ENCODE measurements at regions not wholly inside any gene's neighbourhood (a gene's known extent, or its start where the extent isn't known, plus 50 kb on each side); places are given as distances from the start of the nearest gene placed in this dataset.

DNA sequence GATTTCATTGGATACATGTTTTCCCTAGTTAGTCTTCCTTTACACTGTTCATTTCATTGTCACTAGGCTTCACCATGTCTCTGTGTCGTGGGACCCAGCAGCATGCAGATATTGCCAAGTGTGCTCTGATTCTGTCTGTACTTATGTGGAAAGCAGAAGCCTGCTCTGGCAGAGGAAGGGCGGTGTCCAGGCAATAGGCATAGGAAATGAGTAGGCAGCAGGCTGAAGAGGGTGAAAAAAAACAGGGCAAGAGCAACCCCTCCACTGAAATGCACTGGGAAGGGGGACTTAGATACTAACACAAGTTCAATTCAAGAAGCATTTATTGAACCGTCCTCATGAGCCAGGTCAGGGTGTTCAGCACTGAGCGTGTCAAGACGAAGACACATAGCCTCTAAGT, 85.2 kb upstream of the VAV3 start:
- DNase-seq = no peak

DNA sequence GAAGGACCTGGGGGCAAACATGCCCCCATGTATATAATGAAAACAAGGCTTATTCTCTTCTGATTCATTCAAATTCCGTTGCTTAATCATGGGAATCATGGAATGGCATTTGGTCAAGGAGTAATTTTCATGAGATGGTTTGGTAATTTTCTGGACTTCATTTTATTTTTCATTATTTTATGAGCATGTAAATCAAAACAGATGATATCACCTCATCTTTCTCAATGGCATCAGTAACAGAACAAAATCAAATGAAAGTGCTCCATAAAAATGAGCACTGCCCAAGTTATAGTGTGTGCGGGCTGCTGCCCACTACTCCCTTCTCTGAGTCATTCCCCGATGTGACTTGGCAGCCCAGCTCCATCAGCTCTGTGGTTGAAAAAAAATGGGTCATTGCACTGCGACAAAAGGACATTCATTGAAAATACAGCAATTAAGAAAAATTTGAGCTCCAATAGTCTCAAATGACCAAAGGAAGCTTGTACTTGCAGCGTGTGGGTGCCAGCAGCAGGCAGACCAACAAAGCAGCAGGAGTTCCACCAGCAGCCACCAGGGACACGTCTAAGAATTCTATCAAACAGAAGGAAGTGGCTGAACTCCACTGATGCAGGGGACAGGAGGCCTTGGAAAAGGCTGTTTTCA, 84.3 kb upstream of the VAV3 start:
- no peak for DNase-seq

- DNase-seq = no peak
Measured at GRCh38 chr1:108048301-108049177, 83.6 kb upstream of the VAV3 start.

DNA sequence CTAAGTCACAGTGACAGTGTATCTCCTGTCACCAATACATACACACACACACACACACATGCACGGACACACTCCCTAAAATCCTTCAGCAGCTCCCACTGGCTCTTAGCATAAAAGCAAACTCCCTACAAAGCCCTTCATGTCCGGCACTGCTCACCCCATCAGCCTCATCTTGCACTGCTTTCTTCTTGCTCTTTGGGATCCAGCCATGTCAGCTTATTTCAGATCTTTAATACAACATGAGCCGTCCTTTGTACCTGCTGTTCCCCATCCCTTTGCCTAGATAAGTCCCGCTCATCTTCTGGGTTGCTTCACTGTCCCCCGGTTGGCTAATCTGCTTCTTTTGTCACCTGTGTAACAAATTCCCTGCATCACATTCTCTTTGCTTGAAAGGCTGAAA, 82.1 kb upstream of the VAV3 start:
- no peak for DNase-seq

- DNase-seq = no peak
Measured at GRCh38 chr1:108046026-108046425, 81.0 kb upstream of the VAV3 start.

DNA sequence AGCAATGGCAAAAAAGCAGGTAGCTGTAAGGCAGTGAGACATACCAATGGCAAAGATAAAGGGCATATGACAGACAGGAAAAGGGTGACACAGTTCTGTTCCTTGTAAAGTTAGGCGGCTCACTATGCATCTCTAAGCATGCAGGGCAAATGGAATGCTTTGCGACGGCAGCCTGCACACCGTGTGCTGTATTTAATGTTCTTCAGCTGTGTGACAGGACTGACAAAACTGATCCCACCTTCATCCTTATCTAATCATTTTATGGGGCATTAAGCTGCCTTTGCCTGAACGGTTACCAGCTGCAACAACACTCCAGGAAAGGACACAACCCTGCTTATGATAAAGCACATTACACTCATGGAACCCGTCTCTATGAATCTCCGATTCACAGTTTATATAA, 80.5 kb upstream of the VAV3 start:
- DNase-seq = no peak

- DNase-seq = no peak
Measured at GRCh38 chr1:108044318-108044717, 79.3 kb upstream of the VAV3 start.

GRCh38 chr1:108043707-108044106, 78.7 kb upstream of the VAV3 start:
- no peak for DNase-seq

- no peak for DNase-seq
Measured at GRCh38 chr1:108042610-108043009, 77.6 kb upstream of the VAV3 start.

- no peak for DNase-seq
Measured at GRCh38 chr1:108041360-108042142, 76.6 kb upstream of the VAV3 start.

GRCh38 chr1:108038653-108039236, 73.8 kb upstream of the VAV3 start:
- DNase-seq = no peak

GRCh38 chr1:108036796-108037562, 72.0 kb upstream of the VAV3 start:
- no peak for DNase-seq

DNA sequence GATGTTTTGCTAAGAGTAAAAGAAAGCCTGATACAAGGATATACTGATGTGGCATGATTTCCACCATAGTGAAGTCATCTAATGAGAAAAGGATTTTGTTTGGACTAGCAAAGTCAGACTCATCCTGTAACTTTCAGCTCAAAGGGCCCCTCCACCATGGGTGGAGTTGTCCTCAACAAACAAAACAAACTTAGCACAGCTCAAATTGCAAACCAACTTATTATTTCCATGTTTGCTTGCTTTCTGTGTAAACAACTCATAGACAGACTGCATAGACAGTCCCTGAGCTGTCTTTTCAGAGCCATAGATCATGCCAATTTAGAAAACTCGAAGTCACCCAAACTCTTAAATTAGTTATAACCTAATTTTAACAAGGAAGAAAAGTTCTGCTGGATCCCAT, 69.4 kb upstream of the VAV3 start:
- no peak for DNase-seq

DNA sequence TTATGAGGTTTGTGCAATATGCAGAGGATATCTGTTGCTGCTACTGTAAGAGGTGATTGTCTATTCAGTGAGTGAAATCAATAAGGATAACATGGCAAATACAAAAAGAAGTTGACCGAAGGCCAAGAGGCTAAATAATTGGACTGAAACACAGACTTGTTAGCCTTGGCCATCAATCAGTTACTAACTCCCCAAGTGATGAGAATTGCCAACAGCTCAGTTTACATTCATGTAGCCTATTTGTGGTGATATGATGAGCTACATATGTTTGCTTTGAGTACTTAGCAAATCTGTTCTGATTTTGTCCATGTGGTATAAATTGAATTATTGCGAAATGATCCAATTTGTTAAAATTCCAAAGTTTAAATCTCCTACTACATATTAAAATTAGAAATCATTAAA, 68.6 kb upstream of the VAV3 start:
- DNase-seq = no peak

DNA sequence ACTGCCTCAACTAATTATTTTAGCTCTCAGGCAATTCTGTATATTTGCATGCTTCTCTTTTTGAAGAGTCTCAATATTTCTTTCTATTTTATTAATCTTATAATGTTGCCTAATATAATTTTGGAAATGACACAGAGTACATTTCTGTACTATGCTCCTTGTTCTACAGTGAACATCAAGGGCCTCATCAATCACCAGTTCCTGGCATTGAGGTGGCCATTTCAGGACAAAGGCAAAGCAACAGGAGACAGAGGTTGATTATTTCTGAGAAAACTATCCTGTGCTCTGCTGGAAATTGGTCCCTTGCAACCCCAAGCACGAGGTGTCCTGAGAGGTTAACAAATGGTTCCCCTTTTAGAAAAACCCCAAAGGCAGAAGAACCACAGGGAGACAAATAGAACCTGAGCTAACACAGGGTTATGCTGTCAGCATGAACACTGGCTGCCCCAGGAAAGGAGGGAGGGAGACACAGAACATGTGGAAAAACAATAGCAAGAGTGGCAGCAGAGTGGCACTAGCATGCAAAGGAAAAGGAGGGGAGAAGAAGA, 63.9 kb upstream of the VAV3 start:
- DNase-seq = no peak

GRCh38 chr1:108027389-108027788, 62.4 kb upstream of the VAV3 start:
- no peak for DNase-seq

- DNase-seq = no peak
Measured at GRCh38 chr1:108017698-108018097, 52.7 kb upstream of the VAV3 start.

GRCh38 chr1:108016451-108016920, 51.5 kb upstream of the VAV3 start:
- DNase-seq = no peak

Data from stimulated activated naive CD4-positive, alpha-beta T cell treated with Interleukin-2 at 50 U/mL for 16 hours (primary cell).